ENCODE measurements at regions not wholly inside any gene's neighbourhood (a gene's known extent, or its start where the extent isn't known, plus 50 kb on each side); places are given as distances from the start of the nearest gene placed in this dataset.

DNA sequence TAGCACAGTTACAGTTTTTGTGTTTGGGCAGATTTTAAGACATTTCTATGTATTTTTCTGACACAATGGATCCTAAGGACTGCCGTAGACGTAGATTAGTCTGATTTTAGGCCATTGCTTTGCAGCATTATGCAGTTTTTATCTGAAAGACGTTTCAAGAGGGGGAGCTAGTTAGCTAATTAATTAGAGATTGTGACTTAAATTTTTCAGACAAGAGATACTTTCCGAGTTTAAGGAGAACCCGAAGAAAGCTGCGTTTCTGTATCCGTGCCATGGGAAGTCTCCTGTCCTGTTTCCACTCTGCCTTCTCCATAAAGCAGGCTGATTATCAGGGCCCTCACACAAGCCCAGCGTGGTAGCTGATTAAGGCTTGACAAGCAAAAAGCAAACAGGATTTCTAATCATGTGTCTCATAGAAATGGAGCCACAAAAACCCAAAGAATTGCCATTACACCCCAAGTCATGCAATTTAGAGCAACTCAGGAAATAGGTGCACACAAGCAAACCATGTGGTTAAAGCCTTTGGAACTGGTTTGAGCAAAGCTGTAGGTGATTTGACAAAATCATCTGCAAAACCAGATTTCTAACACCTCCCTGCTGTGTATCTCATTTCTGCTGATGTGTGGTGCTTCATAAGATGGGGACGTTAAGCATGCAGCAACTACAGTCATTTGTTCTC is 808.1 kb downstream of the RNF144A start:
- no peak for TF ChIP-seq SUZ12 (IDR thresholded peaks at IDR 0.05; ENCODE audit: extremely low read depth, insufficient read depth, insufficient read length)
- TF ChIP-seq YY1 (IDR thresholded peaks at IDR 0.05; ENCODE audit: insufficient read depth, insufficient read length): no peak
- no peak for TF ChIP-seq ZNF274 (IDR thresholded peaks at IDR 0.05; ENCODE audit: low read depth, low read length)

All from NT2/D1 (cell line).